ENCODE measurements at regions not wholly inside any gene's neighbourhood (a gene's known extent, or its start where the extent isn't known, plus 50 kb on each side); places are given as distances from the start of the nearest gene placed in this dataset.
"Not testable (repeated sequence)": the region's sequence is repeated elsewhere in the genome, so short reads cannot be mapped to it uniquely, and the experiment has no call there.

DNA sequence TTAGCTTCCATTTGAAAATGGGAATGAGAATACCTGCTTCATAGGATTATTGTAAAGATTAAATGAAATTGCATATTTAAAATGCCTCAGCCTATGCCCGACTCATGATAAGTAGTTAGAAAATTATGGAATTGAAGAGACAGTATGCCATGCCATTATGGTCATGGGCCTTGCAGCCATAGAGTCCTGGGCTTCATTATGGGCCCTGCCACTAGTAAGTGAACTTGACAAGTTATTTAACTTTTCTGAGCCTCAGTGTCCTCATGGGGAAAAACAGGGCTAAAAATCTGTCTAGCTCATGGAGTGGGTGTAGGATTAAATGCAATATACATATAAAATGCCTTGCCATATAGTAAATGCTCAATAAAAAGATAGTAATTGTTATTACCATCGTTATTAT, 133.2 kb downstream of the NPIPB5 start:
- no peaks in the 10 kb centered on the region for H3K36me3 ChIP-seq (ENCODE audit: control insufficient read depth, insufficient read depth, low read length)
- TF ChIP-seq, protein P1, sequence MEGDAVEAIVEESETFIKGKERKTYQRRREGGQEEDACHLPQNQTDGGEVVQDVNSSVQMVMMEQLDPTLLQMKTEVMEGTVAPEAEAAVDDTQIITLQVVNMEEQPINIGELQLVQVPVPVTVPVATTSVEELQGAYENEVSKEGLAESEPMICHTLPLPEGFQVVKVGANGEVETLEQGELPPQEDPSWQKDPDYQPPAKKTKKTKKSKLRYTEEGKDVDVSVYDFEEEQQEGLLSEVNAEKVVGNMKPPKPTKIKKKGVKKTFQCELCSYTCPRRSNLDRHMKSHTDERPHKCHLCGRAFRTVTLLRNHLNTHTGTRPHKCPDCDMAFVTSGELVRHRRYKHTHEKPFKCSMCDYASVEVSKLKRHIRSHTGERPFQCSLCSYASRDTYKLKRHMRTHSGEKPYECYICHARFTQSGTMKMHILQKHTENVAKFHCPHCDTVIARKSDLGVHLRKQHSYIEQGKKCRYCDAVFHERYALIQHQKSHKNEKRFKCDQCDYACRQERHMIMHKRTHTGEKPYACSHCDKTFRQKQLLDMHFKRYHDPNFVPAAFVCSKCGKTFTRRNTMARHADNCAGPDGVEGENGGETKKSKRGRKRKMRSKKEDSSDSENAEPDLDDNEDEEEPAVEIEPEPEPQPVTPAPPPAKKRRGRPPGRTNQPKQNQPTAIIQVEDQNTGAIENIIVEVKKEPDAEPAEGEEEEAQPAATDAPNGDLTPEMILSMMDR (IDR thresholded peaks at IDR 0.05; ENCODE audit: insufficient read depth, low read length, poor library complexity, severe bottlenecking) = no peak
- H3K27me3 ChIP-seq (ENCODE audit: control insufficient read depth, insufficient read depth, low read length) = peaks cover 3% of the 10 kb centered on the region
- no peak for DNase-seq (ENCODE audit: low read depth)
- H3K4me3 ChIP-seq (ENCODE audit: low read depth, low read length) = no peak overlapping the region

DNA sequence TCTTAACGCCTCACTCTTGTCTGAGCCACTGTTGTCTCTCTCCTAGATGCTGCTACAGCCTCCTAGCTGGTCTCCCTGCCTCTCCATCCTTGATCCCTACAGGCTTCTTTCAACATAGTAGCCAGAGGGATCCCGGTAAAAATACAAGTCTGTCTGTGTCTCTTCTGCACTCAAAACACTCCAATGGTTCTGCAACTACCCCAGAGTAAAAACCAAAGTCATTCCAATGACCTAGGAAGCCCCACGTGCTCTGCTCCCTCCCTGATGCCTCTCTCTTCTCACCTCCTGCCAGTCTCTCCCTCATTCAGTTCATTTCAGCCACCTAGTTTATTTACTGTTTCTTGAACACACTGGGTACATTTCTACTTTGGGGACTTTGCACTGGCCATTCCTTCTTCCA, 135.2 kb downstream of the NPIPB5 start:
- H3K27me3 ChIP-seq (ENCODE audit: control insufficient read depth, insufficient read depth, low read length) = peaks cover 5% of the 10 kb centered on the region
- TF ChIP-seq, protein P1 (IDR thresholded peaks at IDR 0.05; ENCODE audit: insufficient read depth, low read length, poor library complexity, severe bottlenecking) = no peak

DNA sequence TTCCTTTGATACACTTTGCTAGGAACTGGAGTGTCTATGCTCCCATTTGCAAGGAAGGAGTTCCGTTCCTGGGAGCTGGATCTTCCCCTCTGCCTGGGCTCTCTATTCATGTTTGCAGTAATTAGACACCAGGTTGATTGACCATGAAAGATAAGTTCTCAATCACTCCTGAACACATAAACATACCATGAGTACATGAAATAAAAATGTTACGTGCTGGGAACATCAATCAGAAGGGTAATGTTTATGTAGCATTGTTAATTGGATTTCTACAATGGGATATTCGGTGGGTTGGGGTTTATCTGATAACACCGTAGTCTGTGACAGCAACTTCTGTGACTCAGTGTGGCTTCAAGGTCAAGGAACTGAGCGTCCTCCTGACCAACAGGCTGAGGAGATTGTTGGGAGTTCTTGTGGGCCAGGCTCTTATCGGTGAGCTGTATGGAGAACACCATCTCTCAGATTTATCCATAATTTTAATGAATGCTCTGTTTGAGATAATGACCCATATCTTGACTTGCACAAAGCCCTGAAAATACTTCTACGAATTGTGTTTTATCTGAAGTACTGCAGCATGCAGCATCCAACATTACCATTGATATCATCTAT, 136.4 kb downstream of the NPIPB5 start:
- DNase-seq (ENCODE audit: low read depth) = no peak
- no peaks in the 10 kb centered on the region for H3K36me3 ChIP-seq (ENCODE audit: control insufficient read depth, insufficient read depth, low read length)
- H3K4me3 ChIP-seq (ENCODE audit: low read depth, low read length) = no peak overlapping the region
- H3K27me3 ChIP-seq (ENCODE audit: control insufficient read depth, insufficient read depth, low read length) = peaks cover 5% of the 10 kb centered on the region
- TF ChIP-seq, protein P1 (IDR thresholded peaks at IDR 0.05; ENCODE audit: insufficient read depth, low read length, poor library complexity, severe bottlenecking) = no peak

More for the DNA sequence above, 135.2 kb downstream of the NPIPB5 start:
- Histone ChIP-seq H3K36me3 (ENCODE audit: control insufficient read depth, insufficient read depth, low read length) (no peaks in the 10 kb centered on the region), H3K4me3 (ENCODE audit: low read depth, low read length) (no peak overlapping the region)
- no peak for DNase-seq (ENCODE audit: low read depth)

DNA sequence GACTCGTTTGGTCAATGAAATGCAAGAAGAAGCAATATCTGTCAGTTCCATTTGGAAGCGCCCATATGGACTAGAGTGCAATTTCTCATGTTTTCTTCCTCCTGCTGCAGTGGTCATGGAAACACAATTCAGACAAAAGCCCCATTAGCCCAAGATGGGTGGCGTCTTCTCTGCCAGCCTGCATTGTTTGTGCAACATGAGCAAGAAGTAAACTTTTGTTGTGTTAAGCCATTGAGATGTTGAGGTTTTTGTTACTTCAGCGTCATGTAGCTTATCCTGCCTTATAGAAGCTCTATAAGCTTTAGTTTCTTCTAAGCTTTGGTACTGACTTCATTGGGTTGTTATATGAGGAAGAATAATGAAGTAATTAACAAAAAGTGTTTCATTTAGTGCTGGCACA, 137.4 kb downstream of the NPIPB5 start:
- no peak for DNase-seq (ENCODE audit: low read depth)
- no peaks in the 10 kb centered on the region for H3K36me3 ChIP-seq (ENCODE audit: control insufficient read depth, insufficient read depth, low read length)
- no peak overlapping the region for H3K4me3 ChIP-seq (ENCODE audit: low read depth, low read length)
- TF ChIP-seq, protein P1 (IDR thresholded peaks at IDR 0.05; ENCODE audit: insufficient read depth, low read length, poor library complexity, severe bottlenecking) = no peak
- peaks cover 5% of the 10 kb centered on the region for H3K27me3 ChIP-seq (ENCODE audit: control insufficient read depth, insufficient read depth, low read length)

DNA sequence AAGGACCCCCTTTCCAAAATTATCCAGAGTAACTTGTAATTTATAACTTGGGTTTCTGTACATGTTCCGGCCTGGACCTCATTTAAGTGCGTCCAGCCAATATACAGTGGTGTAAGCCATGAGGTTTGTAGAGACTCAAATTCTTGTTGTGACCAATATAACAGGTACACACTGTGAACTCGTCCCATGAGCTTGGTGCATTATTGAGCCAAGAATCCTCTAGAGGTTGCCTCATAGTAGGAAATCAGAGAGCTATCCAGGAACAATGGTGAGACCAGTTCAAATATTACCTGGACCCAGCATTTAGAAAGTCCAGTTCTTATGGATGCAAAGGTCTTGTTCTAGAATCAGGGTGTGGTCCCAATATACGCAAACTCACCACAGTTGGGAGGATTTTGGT, 138.2 kb downstream of the NPIPB5 start:
- TF ChIP-seq, protein P1 (IDR thresholded peaks at IDR 0.05; ENCODE audit: insufficient read depth, low read length, poor library complexity, severe bottlenecking) = no peak
- DNase-seq (ENCODE audit: low read depth) = no peak
- H3K4me3 ChIP-seq (ENCODE audit: low read depth, low read length) = no peak overlapping the region
- H3K36me3 ChIP-seq (ENCODE audit: control insufficient read depth, insufficient read depth, low read length) = no peaks in the 10 kb centered on the region
- H3K27me3 ChIP-seq (ENCODE audit: control insufficient read depth, insufficient read depth, low read length) = peaks cover 5% of the 10 kb centered on the region

DNA sequence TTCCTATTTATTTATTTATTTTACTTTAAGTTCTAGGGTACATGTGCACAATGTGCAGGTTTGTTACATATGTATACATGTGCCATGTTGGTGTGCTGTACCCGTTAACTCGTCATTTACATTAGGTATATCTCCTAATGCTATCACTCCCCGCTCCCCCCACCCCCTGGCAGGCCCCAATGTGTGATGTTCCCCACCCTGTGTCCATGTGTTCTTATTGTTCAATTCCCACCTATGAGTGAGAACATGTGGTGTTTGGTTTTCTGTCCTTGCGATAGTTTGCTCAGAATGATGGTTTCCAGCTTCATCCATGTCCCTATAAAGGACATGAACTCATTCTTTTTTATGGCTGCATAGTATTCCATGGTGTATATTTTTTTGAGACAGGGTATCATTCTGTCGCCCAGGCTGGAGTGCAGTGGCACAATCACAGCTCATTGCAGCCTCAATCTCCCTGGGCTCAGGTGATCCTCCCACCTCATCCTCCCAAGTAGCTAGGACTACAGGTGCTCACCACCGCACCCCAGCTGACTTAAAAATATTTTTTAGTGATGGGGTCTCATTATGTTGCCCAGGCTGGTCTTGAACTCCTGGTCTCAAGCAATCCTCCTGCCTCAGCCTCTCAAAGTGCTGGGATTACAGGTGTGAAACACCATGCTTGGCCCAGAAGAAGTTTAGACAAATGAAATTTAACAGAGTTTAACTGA, 140.6 kb downstream of the NPIPB5 start:
- not testable (repeated sequence) for H3K4me3 ChIP-seq (ENCODE audit: low read depth, low read length); DNase-seq (ENCODE audit: low read depth); H3K27me3 ChIP-seq (ENCODE audit: control insufficient read depth, insufficient read depth, low read length)

More for the DNA sequence above, 140.6 kb downstream of the NPIPB5 start:
- not testable (repeated sequence) for H3K36me3 ChIP-seq (ENCODE audit: control insufficient read depth, insufficient read depth, low read length)
